Right atrium auricular region (tissue), 2 donors: ENCODE measurements at regions not wholly inside any gene's neighbourhood (a gene's known extent, or its start where the extent isn't known, plus 50 kb on each side); places are given as distances from the start of the nearest gene placed in this dataset.

Experiments
- DNase-seq: peaks from one replicate; pipeline ENCODE4 v3.0.0-alpha.2; 2019; ENCODE audit warnings: low spot score
- H3K27ac ChIP-seq, 2 donors: fragments of 200-600 bp; sonication (generic); 1 replicate in 1 of 2; 2 replicates in 1 of 2; pipeline ENCODE4 v1.5.1; 2016 to 2019
- H3K27me3 ChIP-seq, 2 donors: fragments of 200-600 bp; sonication (generic); one replicate each; pipeline versions ENCODE4 v1.5.1 to v1.6.0; 2017 to 2019
- H3K36me3 ChIP-seq: fragments of 200-600 bp; sonication (generic); one replicate; pipeline ENCODE4 v1.5.1; 2016
- H3K4me1 ChIP-seq, 2 donors: fragments of 200-600 bp; sonication (generic); one replicate each; pipeline versions ENCODE4 v1.5.1 to v1.6.0; 2017 to 2019
- H3K4me3 ChIP-seq, 2 donors: fragments of 200-600 bp; sonication (generic); 1 replicate in 1 of 2; 2 replicates in 1 of 2; pipeline ENCODE4 v1.5.1; 2017 to 2019; ENCODE audit warnings: mild to moderate bottlenecking in 1 of 2, moderate library complexity in 1 of 2
- H3K9me3 ChIP-seq, 2 donors: fragments of 200-600 bp; sonication (generic); one replicate each; pipeline ENCODE4 v1.5.1; 2019
- TF ChIP-seq, protein P1 (sequence below), 2 donors: fragments of 200-600 bp; sonication (generic); IDR thresholded peaks; one replicate each; pipeline ENCODE4 v1.5.1; 2019; ENCODE audit warnings: antibody characterized with exemption in 2 of 2

DNA sequence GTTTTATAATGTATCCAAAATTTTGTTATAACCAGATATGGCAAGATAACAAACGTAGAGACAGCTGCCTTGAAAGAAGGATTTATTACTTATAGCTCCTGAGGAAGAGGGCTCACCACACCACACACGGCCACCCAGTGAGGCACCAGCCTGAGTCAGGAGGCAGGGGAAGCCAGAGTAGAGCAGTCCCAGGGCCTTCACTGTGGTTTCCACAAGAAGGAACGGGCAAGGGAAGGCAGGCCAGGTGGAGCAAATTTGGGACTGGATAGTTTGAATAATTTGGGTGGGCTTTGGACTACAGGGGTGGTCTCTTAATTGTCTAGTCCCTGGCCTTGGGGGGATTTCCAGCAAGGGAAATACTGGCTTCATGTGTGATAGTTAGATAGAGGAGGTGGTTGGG lies 72.5 kb downstream of the RRAGC start:
- no peaks in the 10 kb centered on the region for H3K9me3 ChIP-seq
- peak; percentile 5 for DNase-seq
- no peak overlapping the region for H3K4me3 ChIP-seq
- no peaks in the 10 kb centered on the region for H3K36me3 ChIP-seq
- H3K4me1 ChIP-seq = no peaks in the 10 kb centered on the region
- TF ChIP-seq, protein P1, sequence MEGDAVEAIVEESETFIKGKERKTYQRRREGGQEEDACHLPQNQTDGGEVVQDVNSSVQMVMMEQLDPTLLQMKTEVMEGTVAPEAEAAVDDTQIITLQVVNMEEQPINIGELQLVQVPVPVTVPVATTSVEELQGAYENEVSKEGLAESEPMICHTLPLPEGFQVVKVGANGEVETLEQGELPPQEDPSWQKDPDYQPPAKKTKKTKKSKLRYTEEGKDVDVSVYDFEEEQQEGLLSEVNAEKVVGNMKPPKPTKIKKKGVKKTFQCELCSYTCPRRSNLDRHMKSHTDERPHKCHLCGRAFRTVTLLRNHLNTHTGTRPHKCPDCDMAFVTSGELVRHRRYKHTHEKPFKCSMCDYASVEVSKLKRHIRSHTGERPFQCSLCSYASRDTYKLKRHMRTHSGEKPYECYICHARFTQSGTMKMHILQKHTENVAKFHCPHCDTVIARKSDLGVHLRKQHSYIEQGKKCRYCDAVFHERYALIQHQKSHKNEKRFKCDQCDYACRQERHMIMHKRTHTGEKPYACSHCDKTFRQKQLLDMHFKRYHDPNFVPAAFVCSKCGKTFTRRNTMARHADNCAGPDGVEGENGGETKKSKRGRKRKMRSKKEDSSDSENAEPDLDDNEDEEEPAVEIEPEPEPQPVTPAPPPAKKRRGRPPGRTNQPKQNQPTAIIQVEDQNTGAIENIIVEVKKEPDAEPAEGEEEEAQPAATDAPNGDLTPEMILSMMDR (IDR thresholded peaks at IDR 0.05) = no peak
- no peak overlapping the region for H3K27ac ChIP-seq
- H3K27me3 ChIP-seq = peaks cover 0 to 4% of the 10 kb centered on the region in 2 donors

DNA sequence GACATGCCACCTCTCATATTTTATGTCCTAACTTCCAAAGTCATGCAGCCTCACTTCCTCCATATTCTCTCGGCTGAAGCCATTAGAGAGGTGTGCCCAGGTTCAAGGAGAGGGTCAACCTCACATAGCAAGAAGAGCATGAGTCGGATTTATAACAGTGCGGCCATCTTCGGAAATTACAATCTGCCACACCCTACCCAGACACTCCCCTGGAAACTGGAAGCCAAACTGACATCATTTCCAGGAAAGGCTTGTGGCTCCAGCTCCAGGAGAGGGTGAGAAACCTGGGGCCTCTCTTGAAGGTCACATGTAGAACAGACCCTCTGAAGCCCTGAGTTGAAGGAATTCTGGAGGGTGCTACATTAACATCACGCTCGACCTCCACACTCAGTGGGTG lies 73.5 kb downstream of the RRAGC start:
- no peak overlapping the region for H3K27ac ChIP-seq
- TF ChIP-seq, protein P1 (IDR thresholded peaks at IDR 0.05) = no peak
- no peaks in the 10 kb centered on the region for H3K36me3 ChIP-seq
- peaks cover 0 to 4% of the 10 kb centered on the region in 2 donors for H3K27me3 ChIP-seq
- H3K9me3 ChIP-seq = no peaks in the 10 kb centered on the region
- H3K4me1 ChIP-seq = no peaks in the 10 kb centered on the region
- H3K4me3 ChIP-seq = no peak overlapping the region
- peak; percentile 2 for DNase-seq

DNA sequence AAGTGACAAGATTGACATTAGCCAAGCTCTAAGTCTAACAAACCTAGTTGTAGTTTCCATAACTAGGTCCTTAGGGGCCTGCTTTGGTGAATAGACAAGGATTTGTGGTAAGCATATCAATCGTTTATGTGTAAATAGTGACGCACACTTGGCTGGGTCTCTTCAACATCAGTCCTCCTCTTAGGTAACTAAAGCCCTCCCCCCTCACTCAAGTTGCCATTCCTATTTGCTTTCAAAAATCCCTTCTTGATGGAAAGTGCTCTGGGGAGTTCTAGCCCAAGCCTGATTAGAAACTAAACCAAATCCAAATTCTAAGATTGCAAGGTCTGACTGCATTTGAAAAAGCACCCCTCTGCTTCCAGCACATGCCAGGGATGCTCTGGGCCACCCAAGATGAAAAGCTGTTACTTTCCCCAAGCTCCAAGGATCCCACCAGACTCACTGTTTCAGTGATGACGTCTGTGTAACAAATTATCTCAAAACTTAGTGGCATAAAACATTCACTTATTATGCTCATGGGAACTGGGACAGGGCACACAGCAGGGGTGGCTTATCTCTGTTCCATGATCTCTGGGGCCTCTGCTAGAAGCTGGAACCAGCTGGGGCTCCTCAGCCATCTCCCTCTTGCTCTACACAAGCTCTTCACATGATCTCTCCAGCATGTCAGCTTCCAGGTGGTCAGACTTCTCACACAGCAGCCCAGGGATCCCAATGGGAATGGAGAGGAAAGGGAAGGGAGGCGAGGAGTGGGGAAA lies 74.1 kb downstream of the RRAGC start:
- H3K4me1 ChIP-seq = no peaks in the 10 kb centered on the region
- peaks cover 0 to 4% of the 10 kb centered on the region in 2 donors for H3K27me3 ChIP-seq
- H3K9me3 ChIP-seq = no peaks in the 10 kb centered on the region
- H3K27ac ChIP-seq = no peak overlapping the region
- TF ChIP-seq, protein P1 (IDR thresholded peaks at IDR 0.05) = no peak
- no peaks in the 10 kb centered on the region for H3K36me3 ChIP-seq
- DNase-seq = peak; percentile 4
- H3K4me3 ChIP-seq = no peak overlapping the region

DNA sequence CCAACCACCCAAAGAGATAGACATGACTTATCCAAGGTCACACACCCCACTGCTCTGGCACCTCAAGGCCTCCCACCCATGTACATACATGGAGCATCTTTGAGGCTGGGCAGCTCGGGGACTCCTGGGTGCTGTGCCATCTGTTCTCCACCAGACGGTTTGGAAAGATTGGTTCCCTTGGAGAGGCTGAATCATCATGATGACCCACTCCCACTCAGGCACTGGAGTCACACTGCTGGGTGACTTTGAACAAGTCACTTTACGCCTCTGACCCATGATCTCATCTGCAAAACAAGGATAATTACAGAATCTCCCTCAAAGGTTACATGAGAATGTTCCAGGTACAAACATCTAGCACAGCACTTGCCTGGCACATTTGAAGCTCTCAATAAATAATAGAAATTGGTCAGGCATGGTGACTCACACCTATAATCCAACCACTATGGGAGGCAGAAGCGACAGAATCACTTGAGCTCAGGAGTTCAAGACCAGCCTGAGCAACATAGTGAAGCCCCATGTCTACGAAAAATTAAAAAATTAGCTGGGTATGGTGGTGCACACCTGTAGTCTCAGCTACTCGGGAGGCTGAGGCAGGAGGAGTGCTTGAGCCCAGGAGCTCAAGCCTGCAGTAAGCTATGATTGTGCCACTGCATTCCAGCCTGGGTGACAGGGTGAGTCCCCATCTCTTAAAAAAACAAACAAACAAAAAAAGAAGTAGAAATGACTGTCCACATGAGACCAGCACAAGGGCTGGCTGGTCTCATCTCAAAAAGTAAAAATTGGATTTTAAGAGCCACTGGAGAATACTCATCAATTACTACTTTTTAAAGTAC lies 74.9 kb downstream of the RRAGC start:
- no peaks in the 10 kb centered on the region for H3K4me1 ChIP-seq
- no peak overlapping the region for H3K27ac ChIP-seq
- no peaks in the 10 kb centered on the region for H3K9me3 ChIP-seq
- DNase-seq = peak; percentile 18
- H3K4me3 ChIP-seq = no peak overlapping the region
- H3K27me3 ChIP-seq = peaks cover 0 to 4% of the 10 kb centered on the region in 2 donors
- H3K36me3 ChIP-seq = no peaks in the 10 kb centered on the region
- TF ChIP-seq, protein P1 (IDR thresholded peaks at IDR 0.05) = no peak

DNA sequence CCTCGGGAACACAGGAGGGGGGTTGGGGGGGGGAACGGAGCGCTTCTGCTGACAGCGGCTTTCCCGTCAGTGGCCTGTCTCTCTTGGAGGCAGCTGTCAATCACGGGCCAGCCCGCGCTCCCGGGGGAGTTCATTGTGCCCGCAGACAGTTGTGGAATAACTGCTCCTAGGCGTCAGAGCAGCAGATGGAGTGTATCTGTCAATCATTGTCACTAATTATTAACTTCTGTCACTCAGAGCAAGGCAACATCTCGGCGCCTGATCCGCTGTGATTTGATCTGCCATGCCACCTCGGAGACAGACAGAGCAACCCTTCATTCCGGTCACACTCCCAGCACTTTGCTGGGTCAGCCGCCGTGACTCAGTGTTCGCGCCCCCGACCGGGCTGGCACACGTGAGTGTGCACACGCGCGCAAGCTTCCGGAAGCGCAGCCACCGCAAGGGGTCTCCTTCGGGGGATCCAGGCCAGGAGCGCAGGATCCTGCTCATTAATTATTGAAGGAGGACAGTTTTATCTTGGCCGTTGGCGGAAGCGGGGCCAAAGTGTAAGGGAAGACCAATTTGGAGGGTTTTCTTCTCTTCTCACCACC lies 75.8 kb downstream of the RRAGC start:
- TF ChIP-seq, protein P1 (IDR thresholded peaks at IDR 0.05) = no peak
- no peaks in the 10 kb centered on the region for H3K36me3 ChIP-seq
- no peak overlapping the region for H3K4me3 ChIP-seq
- H3K4me1 ChIP-seq = no peaks in the 10 kb centered on the region
- DNase-seq = peak; percentile 11
- H3K27me3 ChIP-seq = peaks cover 0 to 4% of the 10 kb centered on the region in 2 donors
- no peaks in the 10 kb centered on the region for H3K9me3 ChIP-seq
- H3K27ac ChIP-seq = no peak overlapping the region
